MM.1S (cell line): ENCODE measurements at regions not wholly inside any gene's neighbourhood (a gene's known extent, or its start where the extent isn't known, plus 50 kb on each side); places are given as distances from the start of the nearest gene placed in this dataset.
"Not testable (repeated sequence)": the region's sequence is repeated elsewhere in the genome, so short reads cannot be mapped to it uniquely, and the experiment has no call there.

Experiments
- DNase-seq: peaks from one replicate; pipeline ENCODE4 v3.0.0-alpha.2; 2015
- H2AFZ ChIP-seq: fragments of 300-600 bp; sonication (generic); 2 replicates; pipeline ENCODE4 v1.6.0; 2016; ENCODE audit warnings: antibody characterized with exemption, low read length
- H3F3A ChIP-seq: fragments of 300-600 bp; sonication (generic); 2 replicates; pipeline ENCODE4 v1.6.1; 2016; ENCODE audit warnings: mild to moderate bottlenecking, antibody characterized with exemption, low read length, moderate library complexity, mixed read lengths; ENCODE audit not compliant: insufficient read depth
- H3K27ac ChIP-seq: fragments of 300-600 bp; sonication (generic); 2 replicates; pipeline ENCODE4 v1.5.1; 2016; ENCODE audit warnings: mild to moderate bottlenecking, low read length
- H3K27me3 ChIP-seq: fragments of 300-600 bp; sonication (generic); replicated peaks from 2 replicates; pipeline ENCODE4 v1.6.0; 2016; ENCODE audit warnings: low read length; ENCODE audit not compliant: insufficient read depth
- H3K36me3 ChIP-seq: fragments of 300-600 bp; sonication (generic); replicated peaks from 2 replicates; pipeline ENCODE4 v1.6.1; 2016; ENCODE audit warnings: mild to moderate bottlenecking, low read length, mixed read lengths; ENCODE audit not compliant: insufficient read depth
- H3K4me1 ChIP-seq: fragments of 300-600 bp; sonication (generic); 2 replicates; pipeline ENCODE4 v1.6.1; 2016; ENCODE audit warnings: low read length, mixed read lengths
- H3K4me2 ChIP-seq: fragments of 300-600 bp; sonication (generic); 2 replicates; pipeline ENCODE4 v1.6.0; 2016; ENCODE audit warnings: low read depth, low read length
- H3K4me3 ChIP-seq: fragments of 300-600 bp; sonication (generic); 2 replicates; pipeline ENCODE4 v1.5.1; 2016; ENCODE audit warnings: low read length, mixed read lengths
- H3K79me2 ChIP-seq: fragments of 300-600 bp; sonication (generic); 2 replicates; pipeline ENCODE4 v1.6.1; 2016; ENCODE audit warnings: mixed run types, low read length, mixed read lengths
- H3K9ac ChIP-seq: fragments of 300-600 bp; sonication (generic); 2 replicates; pipeline ENCODE4 v1.6.1; 2016; ENCODE audit warnings: low read length, mixed read lengths
- H3K9me2 ChIP-seq: fragments of 300-600 bp; sonication (generic); replicated peaks from 2 replicates; pipeline ENCODE4 v1.6.1; 2016; ENCODE audit warnings: mild to moderate bottlenecking, low read length, mixed read lengths; ENCODE audit not compliant: insufficient read depth
- H3K9me3 ChIP-seq: fragments of 300-600 bp; sonication (generic); replicated peaks from 2 replicates; pipeline ENCODE4 v1.6.1; 2016; ENCODE audit warnings: mild to moderate bottlenecking, low read length, mixed read lengths; ENCODE audit not compliant: insufficient read depth
- H4K20me1 ChIP-seq: fragments of 300-600 bp; sonication (generic); 2 replicates; pipeline ENCODE4 v1.6.1; 2016; ENCODE audit warnings: mild to moderate bottlenecking, low read length, moderate library complexity, mixed read lengths; ENCODE audit not compliant: insufficient read depth
- EZH2 ChIP-seq: fragments of 300-600 bp; sonication (generic); optimal IDR thresholded peaks from 2 replicates; pipeline ENCODE3; 2017; ENCODE audit warnings: low read depth, mild to moderate bottlenecking, antibody characterized with exemption, low read length, mixed read lengths
- EZH2phosphoT487 ChIP-seq: fragments of 300-600 bp; sonication (generic); IDR thresholded peaks from 2 replicates; pipeline ENCODE4 v1.6.1; 2018; ENCODE audit warnings: antibody characterized with exemption, low read length
- TF ChIP-seq, protein P1 (sequence below): fragments of 300-600 bp; sonication (generic); IDR thresholded peaks from 2 replicates; pipeline ENCODE4 v1.5.1; 2016; ENCODE audit warnings: antibody characterized with exemption, low read length, mixed read lengths

GRCh38 chr3:109869586-109869985 lies 532.2 kb upstream of the DPPA4 start:
- H3F3A ChIP-seq = no peaks in the 10 kb centered on the region
- TF ChIP-seq, protein P1, sequence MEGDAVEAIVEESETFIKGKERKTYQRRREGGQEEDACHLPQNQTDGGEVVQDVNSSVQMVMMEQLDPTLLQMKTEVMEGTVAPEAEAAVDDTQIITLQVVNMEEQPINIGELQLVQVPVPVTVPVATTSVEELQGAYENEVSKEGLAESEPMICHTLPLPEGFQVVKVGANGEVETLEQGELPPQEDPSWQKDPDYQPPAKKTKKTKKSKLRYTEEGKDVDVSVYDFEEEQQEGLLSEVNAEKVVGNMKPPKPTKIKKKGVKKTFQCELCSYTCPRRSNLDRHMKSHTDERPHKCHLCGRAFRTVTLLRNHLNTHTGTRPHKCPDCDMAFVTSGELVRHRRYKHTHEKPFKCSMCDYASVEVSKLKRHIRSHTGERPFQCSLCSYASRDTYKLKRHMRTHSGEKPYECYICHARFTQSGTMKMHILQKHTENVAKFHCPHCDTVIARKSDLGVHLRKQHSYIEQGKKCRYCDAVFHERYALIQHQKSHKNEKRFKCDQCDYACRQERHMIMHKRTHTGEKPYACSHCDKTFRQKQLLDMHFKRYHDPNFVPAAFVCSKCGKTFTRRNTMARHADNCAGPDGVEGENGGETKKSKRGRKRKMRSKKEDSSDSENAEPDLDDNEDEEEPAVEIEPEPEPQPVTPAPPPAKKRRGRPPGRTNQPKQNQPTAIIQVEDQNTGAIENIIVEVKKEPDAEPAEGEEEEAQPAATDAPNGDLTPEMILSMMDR = no peak
- TF ChIP-seq EZH2phosphoT487 (no peak), EZH2 (no peak)
- no peak overlapping the region for H3K4me2 ChIP-seq
- no peaks in the 10 kb centered on the region for H3K9me3 ChIP-seq
- no peak overlapping the region for H3K9ac ChIP-seq
- peaks cover 5% of the 10 kb centered on the region for H3K4me1 ChIP-seq
- no peak overlapping the region for H2AFZ ChIP-seq
- no peak overlapping the region for H3K4me3 ChIP-seq
- no peaks in the 10 kb centered on the region for H3K79me2 ChIP-seq
- H3K9me2 ChIP-seq = no peaks in the 10 kb centered on the region
- no peaks in the 10 kb centered on the region for H3K36me3 ChIP-seq
- no peak for DNase-seq
- H4K20me1 ChIP-seq = no peaks in the 10 kb centered on the region
- H3K27ac ChIP-seq = no peak overlapping the region
- no peaks in the 10 kb centered on the region for H3K27me3 ChIP-seq

GRCh38 chr3:109874896-109875708 lies 537.8 kb upstream of the DPPA4 start:
- H3K9me2 ChIP-seq = no peaks in the 10 kb centered on the region
- DNase-seq = peak; percentile 71
- peak overlapping the region; percentile 67 for H3K27ac ChIP-seq
- no peaks in the 10 kb centered on the region for H3K36me3 ChIP-seq
- TF ChIP-seq, protein P1 = no peak
- TF ChIP-seq EZH2 (no peak), EZH2phosphoT487 (no peak)
- no peaks in the 10 kb centered on the region for H3K9me3 ChIP-seq
- H4K20me1 ChIP-seq = no peaks in the 10 kb centered on the region
- no peak overlapping the region for H3K4me3 ChIP-seq
- peak overlapping the region; percentile 35 for H2AFZ ChIP-seq
- H3K27me3 ChIP-seq = no peaks in the 10 kb centered on the region
- H3K4me1 ChIP-seq = peaks cover 19% of the 10 kb centered on the region
- no peaks in the 10 kb centered on the region for H3K79me2 ChIP-seq
- H3K9ac ChIP-seq = peak overlapping the region; percentile 9; the same call in 1 of the 2 replicates
- H3F3A ChIP-seq = peaks cover 7% of the 10 kb centered on the region; the same call in 1 of the 2 replicates
- peak overlapping the region; percentile 55 for H3K4me2 ChIP-seq

DNA sequence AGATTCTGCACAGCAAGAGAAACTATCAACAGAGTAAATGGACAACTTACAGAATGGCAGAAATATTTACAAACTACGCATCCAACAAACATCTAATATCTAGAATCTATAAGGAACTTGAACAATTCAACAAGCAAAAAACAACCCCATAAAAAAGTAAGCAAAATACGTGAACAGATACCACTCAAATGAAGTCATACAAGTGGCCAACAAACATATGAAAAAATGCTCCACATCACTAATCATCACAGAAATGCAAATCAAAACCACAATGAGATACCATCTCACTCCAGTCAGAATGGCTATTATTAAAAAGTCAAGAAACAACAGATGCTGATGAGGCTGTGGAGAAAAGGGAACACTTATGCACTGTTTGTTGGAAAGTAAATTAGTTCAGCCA lies 540.3 kb upstream of the DPPA4 start:
- H3K4me1 ChIP-seq = peaks cover 30% of the 10 kb centered on the region
- DNase-seq, H4K20me1 ChIP-seq, H2AFZ ChIP-seq, H3K4me2 ChIP-seq, H3F3A ChIP-seq, H3K9me2 ChIP-seq, H3K27me3 ChIP-seq, H3K9me3 ChIP-seq, H3K4me3 ChIP-seq, H3K36me3 ChIP-seq, H3K79me2 ChIP-seq, H3K9ac ChIP-seq, H3K27ac ChIP-seq: not testable (repeated sequence)

- no peaks in the 10 kb centered on the region for H3K27me3 ChIP-seq
- DNase-seq = peak; percentile 75
Observed at GRCh38 chr3:109882144-109882543, 544.8 kb upstream of the DPPA4 start.

More at GRCh38 chr3:109882144-109882543, 544.8 kb upstream of the DPPA4 start:
- no peaks in the 10 kb centered on the region for H3K36me3 ChIP-seq
- H3K79me2 ChIP-seq = no peaks in the 10 kb centered on the region
- H3K27ac ChIP-seq = peak overlapping the region; percentile 6; the same call in 1 of the 2 replicates
- peaks cover 11% of the 10 kb centered on the region for H3K4me1 ChIP-seq
- H3K9me2 ChIP-seq = no peaks in the 10 kb centered on the region
- H3K9me3 ChIP-seq = no peaks in the 10 kb centered on the region
- H3K4me3 ChIP-seq = no peak overlapping the region
- H3F3A ChIP-seq = no peaks in the 10 kb centered on the region
- no peak overlapping the region for H2AFZ ChIP-seq
- 0 out of 2 replicates have a peak overlapping the region, but pooled peaks have one; percentile 5 for H3K4me2 ChIP-seq
- H3K9ac ChIP-seq = no peak overlapping the region
- TF ChIP-seq, protein P1 = no peak
- TF ChIP-seq EZH2phosphoT487 (no peak), EZH2 (no peak)
- no peaks in the 10 kb centered on the region for H4K20me1 ChIP-seq
